Kidney capillary endothelial cell (primary cell): ENCODE measurements at regions not wholly inside any gene's neighbourhood (a gene's known extent, or its start where the extent isn't known, plus 50 kb on each side); places are given as distances from the start of the nearest gene placed in this dataset.

ENCODE experiments used
- DNase-seq: peaks from one replicate; pipeline ENCODE4 v3.0.0-alpha.2; 2018; ENCODE audit warnings: low spot score

GRCh38 chr2:158049129-158049855, 52.4 kb upstream of the UPP2 start:
- no peak for DNase-seq

DNA sequence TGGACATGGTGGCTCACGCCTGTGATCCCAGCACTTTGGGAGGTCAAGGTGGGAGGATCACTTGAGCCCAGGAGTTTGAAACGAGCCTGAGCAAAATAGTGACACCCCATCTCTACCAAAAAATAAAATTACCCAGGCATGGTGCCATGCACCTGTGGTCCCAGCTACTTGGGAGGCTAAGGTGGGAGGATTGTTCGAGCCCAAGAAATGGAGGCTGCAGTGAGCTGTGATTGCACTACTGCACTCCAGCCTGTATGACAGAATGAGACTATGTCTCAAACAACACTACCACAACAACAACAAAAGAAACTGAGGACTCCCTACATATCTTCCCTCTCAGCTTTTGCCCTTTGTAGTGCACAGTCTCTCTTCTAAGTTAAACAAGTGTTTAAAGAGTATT, 53.3 kb upstream of the UPP2 start:
- DNase-seq = no peak

- peak; percentile 69 for DNase-seq
Observed at GRCh38 chr2:158047156-158047611, 54.5 kb upstream of the UPP2 start.

GRCh38 chr2:158046121-158046880, 55.4 kb upstream of the UPP2 start:
- no peak for DNase-seq

GRCh38 chr2:158045362-158045761, 56.3 kb upstream of the UPP2 start:
- DNase-seq = no peak

GRCh38 chr2:158043181-158043948, 58.3 kb upstream of the UPP2 start:
- no peak for DNase-seq

- peak; percentile 45 for DNase-seq
Observed at GRCh38 chr2:158042666-158043065, 59.0 kb upstream of the UPP2 start.

GRCh38 chr2:158042245-158042644, 59.4 kb upstream of the UPP2 start:
- DNase-seq = peak; percentile 69

- DNase-seq = no peak
Observed at GRCh38 chr2:158041400-158041799, 60.3 kb upstream of the UPP2 start.

DNA sequence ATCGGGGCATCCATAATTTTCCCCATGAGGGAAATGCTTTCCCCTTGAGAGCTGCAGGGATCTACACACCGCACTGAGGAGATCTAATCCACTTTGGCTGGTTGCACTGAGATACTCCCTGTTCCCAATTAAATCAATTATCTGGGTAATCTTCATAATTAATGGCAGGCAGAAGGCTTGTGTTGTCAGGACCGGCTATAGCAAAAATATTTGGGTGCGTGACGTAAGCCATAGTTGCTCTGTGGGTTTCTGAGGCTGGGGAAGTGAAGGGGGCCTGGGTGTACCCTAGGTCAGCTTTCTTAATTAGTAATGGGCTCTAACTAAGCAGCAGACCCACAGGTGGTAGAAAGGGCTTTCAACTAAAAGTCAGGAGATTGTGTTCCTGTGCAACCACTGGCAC, 62.8 kb upstream of the UPP2 start:
- no peak for DNase-seq

DNA sequence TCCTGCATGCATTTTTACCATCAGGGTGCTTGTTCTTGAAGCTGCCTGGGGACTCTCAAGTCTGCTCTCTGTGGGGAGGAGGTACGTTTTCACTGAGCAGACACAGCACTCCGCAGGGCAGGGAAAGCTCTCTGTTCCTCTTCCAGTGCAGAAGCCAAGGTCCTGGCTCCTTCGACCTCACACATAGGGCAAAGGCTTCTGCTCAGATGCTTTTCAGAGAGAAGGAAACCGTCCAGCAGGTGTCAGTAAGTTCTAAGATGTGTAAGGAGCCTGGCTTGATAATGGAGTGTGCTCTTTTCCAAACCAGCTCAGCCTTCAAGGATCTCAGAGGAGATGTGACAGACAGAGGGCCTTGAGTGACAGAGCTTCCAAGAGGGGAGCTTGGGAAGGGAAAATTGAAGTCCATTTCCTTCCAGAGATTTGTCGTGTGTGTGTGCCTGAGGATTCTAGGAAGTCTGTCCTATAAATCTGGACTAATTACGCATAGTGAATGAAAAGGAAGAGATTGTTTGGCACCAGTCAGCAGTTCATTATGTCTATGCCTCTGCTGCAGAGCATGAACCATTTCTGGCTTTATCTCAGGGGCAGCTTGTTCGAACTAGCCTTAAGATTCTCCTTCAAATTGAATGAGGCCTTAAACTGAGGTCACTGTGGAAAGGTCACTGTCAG, 67.3 kb upstream of the UPP2 start:
- peak; percentile 68 for DNase-seq

GRCh38 chr2:158031371-158031770, 70.3 kb upstream of the UPP2 start:
- DNase-seq = no peak

DNA sequence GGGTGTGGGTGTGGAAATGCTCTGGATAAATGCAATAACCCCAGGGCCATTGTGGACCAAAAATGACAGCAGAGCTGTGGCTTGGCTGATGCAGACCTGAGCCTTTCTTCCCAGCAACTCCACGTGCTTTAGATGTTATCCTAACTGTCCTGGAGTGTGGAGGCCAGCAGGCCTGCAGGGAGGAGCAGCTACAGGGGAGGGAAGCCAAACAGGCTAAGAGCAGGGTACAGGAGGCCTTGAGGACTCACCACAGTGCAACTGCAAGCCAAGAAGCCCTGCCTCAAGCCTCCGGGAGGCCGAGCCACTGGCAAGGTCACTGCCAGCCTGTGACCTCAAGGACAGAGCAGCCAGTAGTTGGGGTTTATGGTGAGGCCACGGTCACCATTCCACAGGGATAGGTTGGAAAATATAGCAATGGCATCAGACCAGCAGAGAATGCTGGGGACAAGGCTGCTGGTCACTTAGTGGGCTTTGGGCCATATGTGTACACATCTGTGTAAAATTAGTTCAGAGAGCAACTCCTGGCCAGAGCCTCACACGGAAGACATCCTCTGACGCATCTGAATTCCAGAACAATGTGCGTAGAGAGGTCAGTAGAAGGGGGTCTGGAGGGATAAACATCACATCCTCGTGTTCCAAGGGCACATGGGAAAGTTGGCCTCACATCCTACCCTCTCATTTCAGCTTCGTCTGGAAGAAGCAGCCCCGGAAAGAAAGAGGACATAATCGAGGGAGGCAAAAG, 76.2 kb upstream of the UPP2 start:
- no peak for DNase-seq

DNA sequence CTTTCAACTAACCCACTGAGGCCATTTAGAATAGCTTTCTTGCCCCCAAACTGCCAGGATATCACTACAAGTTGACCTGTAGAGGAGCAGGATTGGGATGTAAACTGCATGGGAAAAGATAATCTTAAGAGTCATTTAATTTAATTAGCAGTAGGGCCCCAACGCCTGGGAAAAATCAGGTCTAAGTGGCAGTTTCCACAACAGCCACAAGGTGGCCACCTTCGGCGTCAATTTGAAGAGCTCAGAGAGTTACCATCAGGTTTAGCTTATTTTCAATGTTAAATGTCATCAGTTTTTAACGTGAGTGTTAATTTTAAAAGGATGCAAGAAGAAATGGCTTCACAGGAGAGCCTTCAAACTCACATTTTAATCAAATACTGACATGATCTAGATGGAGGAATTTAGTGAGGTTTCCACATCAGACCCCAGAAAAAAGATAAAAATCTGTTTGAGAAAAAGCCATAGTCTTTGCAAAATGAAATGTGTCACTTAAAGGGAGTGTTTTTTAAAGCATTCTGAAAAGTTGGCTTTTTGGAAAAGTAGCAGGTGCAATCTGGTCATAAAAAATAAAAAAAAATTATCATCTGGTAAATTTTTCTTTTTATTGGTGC, 77.3 kb upstream of the UPP2 start:
- peak; percentile 59 for DNase-seq

- no peak for DNase-seq
Observed at GRCh38 chr2:158022888-158023287, 78.8 kb upstream of the UPP2 start.

GRCh38 chr2:158021226-158021625, 80.5 kb upstream of the UPP2 start:
- DNase-seq = no peak

- DNase-seq = no peak
Observed at GRCh38 chr2:158015428-158016076, 86.1 kb upstream of the UPP2 start.

- no peak for DNase-seq
Observed at GRCh38 chr2:158013891-158014290, 87.8 kb upstream of the UPP2 start.

DNA sequence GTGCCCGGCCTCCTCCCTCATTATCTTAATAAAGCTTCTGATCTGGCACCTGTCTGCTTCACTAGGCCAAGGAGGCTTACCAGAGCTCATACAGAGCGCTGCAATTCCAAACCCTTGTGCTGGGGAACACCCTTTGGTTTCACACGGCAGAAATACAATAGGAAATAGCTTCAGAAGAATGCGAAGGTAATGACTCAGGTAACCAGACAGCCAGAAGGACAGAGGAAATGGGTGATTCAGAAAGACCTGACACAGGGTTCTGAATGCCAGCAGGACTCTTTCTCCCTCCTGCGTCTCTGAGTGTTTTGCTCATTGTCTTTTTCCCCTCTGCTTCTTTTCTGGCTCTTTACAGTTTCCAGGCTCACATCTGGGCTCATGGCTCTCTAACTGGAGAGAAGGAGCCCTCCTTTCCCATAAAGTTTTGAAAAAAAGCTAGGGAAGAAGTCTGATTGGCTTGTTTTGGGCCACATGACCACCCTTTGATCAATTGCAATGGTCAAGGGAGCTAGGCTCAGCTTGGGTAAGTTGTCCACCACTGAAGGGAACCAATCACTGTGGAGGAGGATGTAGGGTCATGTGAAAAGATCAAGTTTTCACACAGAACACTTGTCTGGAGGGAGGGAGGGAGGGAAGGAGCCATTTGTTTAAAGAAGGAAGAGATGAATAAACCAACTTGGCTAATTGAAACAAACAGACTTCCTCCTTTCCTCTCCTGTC, 90.5 kb upstream of the UPP2 start:
- peak; percentile 30 for DNase-seq

DNA sequence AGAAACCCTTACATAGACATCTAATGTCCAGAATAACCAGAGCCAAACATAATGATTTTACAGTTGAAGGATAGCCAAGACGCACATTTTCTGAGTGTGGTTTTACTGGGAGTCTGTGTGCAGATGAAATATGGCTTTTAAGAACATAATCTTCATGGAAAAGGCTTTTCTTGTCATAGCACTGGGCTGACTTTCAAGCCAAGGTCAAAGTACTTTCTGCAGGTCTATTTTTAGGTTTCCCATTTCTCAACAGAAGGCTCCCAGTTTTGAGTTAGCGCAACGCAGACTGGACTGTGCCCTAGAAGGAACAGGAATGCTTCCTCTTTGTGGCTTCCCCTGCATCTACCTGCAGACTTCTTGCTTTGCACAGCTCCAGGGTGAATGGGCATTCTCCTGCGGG, 92.3 kb upstream of the UPP2 start:
- no peak for DNase-seq
